HG02678 (cell line): ENCODE measurements at regions not wholly inside any gene's neighbourhood (a gene's known extent, or its start where the extent isn't known, plus 50 kb on each side); places are given as distances from the start of the nearest gene placed in this dataset.

Source experiments
- ATAC-seq: cut with Tn5 transposase; IDR thresholded peaks from one replicate; pipeline ENCODE4 v1.9.1; 2021; ENCODE audit warnings: mild to moderate bottlenecking, moderate library complexity; ENCODE audit not compliant: unreplicated experiment

- ATAC-seq, result no peak
Measured at GRCh38 chr2:6443061-6443823, 422.5 kb downstream of the CMPK2 start.

DNA sequence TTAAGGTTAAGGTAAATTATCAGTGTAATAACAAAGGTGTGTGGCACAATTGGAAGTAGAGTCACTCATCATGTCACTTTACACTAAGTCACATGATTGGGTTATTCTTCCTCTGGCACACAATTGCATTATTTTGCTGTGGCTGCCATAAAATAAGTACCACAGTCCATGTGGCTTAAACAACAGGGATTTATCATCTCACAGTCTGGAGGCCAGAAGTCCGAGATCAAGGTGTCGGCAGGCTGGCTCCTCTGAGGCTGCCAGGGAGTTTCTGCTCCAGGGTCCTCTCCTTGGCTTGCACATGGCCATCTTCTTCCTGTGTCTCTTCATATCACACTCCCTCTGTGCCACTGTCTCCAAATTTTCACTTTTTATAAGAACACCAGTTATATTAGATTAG is 421.2 kb downstream of the CMPK2 start:
- ATAC-seq, result no peak

- ATAC-seq, result no peak
Measured at GRCh38 chr2:6445156-6445555, 420.6 kb downstream of the CMPK2 start.

DNA sequence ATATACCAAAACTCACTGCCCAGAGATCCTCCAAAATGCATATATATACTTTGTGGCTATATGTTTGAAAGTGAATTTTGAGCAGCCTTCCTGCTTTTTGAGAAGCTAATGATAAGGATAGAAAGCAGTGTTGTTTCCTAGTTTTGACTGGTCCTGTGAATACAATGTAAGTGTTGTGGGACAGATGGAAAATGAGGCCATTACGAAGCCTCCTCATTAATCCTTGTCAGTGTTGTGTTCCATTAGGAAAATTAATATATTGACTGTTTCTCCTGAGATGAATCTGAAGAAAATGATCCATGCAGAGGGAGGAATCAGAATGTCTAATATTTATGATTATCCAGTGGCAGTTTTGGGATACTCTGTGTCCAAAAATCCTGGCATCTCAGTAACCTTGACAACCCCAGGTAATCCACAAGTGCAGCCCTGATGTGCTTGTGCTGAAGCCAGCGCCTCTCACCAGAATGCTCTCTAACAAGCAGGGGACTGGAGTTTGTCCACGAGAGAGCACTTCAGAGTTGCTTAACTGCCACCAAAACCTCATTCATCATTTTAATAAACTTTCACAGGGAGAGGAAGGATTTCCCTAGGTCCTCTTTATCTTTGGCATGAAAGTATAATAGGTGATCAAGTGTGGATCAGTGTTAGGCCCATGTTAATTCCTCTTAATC is 418.6 kb downstream of the CMPK2 start:
- ATAC-seq, result no peak

DNA sequence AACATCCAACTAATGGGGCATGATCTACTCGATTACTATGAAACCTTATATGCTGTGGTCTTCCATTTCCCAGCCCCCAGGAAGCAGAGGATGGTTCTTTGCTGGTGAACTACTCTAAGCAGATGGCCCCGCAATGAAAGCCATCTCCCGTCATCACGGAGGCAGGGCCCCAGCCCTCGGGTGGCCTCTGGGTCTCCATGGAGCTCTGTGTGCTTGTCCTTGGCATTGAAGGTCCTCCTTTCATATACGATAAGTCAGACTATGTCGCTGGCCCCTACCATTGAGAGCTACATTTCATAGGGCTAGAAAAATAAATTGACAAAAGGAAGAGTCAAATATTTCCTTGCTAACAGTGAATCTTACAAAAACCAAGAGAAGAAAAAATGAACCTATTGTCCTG is 416.8 kb downstream of the CMPK2 start:
- no peak for ATAC-seq

DNA sequence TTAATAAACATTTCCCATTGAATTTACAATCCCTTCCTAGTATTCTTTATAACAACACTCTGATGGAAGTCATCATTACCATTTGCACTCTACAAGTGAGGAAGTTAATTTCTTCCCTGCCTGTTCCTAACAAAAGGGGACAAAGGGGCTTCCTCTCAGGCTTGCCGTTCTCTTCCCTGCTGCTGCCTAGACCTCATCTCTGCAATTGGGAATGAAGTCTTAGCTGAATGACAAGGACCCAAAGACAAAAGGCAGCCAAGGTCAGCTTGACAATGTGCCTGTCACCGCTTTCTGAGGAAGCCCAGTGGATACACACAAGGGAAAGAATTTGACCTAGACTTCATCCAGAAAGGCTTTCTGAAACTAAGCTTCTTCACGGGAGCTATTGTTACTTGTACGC is 416.4 kb downstream of the CMPK2 start:
- no peak for ATAC-seq

- no peak for ATAC-seq
Measured at GRCh38 chr2:6452702-6453481, 412.8 kb downstream of the CMPK2 start.

DNA sequence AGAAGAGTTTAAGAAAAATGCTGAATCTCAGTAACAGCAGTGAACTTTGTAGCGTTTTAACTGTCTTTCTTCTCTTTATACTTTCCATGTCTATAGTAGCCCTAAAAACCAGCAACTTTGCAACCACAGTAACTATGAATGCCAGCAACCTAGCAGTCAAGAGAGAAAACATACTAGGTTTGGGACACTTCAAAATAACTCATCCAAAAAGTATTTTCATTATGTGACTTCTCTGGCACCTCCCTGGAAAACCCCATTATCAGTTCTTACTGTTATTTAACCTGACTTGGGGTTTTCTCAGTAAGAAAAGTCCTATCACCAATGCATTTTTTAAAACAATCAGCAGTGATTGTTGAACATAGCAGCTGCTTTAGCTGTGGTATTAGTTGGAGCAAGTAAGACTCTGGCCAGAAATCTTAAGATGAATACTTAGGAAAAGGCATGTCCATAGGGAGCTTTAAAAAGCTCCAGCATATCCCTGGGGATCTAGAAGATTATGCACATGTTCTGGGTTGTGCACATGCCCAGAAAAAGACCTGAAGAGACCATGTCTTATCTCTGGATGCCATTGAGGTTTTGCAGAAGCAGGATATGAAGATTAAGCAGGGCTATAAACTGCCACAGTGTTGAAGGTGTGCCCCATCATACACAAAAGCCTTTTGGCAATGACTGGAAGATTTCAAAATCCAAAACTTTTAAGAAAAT is 411.3 kb downstream of the CMPK2 start:
- no peak for ATAC-seq

GRCh38 chr2:6459138-6459537 is 406.6 kb downstream of the CMPK2 start:
- no peak for ATAC-seq

GRCh38 chr2:6470518-6470917 is 395.2 kb downstream of the CMPK2 start:
- ATAC-seq, result no peak

GRCh38 chr2:6471419-6471818 is 394.3 kb downstream of the CMPK2 start:
- ATAC-seq, result no peak

DNA sequence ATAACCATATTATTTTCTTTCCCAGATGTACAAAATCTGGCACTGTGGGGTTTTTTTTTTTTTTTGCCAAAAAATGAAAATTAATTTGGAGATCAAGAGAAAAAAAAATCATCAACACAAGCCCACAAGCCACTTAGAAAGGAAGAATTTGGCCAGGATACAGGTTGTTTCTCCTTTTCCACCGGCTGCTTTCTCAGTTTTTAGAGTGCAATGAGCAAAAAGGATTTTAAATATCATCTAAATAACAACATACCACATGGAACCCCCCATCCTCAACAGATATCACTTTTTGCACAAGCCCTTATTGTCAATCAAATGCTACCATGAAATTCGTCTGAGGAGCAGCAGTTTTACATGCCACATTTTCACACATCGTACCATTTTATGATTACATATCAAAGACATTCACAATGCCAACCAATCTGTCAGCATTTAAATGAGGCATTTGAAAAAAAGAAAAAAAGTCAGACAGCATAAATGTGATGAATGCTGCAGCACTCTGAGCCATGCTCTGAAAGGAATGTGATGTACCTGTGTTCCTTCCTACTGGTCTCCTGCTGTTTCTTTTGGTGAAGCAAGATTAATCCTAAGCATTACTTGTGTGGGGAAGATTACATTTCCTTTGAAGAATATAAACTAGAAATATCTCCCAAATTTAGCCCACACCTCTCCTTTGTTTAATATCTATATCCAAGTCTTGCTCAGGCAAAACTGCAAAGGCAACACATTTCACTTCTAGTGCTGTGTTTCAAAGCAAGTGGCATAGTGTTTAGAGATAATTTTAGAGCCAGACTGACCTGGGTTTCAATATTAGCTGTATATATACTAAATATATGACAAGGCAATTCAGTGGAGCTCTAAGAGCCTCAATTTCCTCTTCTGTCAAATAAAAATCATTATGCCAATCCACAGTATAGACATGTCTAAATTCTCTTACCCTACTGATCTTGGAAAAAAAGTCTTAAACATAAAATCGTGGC is 391.3 kb downstream of the CMPK2 start:
- no peak for ATAC-seq

GRCh38 chr2:6475155-6475940 is 390.4 kb downstream of the CMPK2 start:
- no peak for ATAC-seq

GRCh38 chr2:6480514-6480913 is 385.2 kb downstream of the CMPK2 start:
- no peak for ATAC-seq

DNA sequence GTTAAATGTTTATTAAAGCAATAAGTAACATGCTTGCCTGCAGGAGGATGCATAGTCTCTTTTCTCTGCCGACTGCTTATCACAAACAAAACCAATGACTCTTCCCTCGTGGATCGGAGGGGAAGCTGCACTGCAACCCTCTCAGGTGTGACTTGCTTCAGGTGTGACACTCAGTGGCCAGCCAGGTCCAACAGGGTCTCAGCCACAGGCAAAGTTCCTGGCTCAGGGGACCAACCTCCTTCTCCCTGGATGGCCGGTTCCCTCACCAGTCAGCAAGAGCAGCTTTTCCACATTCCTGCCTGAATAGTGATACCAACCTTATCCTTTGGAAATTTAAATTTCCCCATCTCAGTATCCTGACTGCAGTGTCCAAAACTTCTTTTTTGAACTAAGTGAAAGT is 383.5 kb downstream of the CMPK2 start:
- no peak for ATAC-seq

- ATAC-seq, result no peak
Measured at GRCh38 chr2:6487765-6488164, 377.9 kb downstream of the CMPK2 start.

DNA sequence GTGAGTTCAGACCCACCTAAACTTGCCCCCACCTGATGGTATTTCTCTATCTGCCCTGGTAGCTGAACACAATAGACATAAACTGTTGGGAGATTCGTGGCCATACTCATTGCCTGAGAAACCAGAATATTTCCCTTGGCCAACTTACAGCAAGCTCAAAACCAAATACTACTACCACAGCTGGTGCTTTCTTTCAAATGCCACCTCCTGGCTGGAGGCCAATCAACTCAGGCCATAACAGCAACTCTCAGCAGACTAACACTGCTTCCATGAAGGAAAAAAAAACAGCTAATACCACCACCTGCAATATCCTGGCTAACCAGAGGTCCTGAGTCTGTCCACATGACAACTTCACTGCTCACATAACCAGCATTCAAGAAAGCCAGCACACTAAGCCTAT is 373.1 kb downstream of the CMPK2 start:
- ATAC-seq, result no peak

- ATAC-seq, result no peak
Measured at GRCh38 chr2:6493266-6493665, 372.4 kb downstream of the CMPK2 start.

DNA sequence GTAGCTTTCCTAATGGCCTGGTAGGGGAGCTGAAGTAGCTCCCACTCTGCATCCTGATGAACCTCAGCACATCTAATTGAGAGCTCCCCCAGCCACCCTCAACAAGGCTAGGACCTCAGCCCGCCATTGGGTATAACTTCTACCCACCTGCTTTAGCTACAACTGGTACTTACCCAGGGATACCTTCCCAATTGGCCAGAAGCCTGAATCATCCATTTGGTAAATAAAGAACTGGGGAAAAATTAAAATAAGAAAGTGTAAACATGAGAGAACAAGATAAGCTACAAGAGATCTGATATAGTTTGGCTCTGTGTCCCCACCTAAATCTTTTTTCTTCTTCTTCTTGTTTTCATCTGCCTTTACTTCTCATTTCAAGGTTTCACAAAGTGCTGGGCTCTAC is 372.0 kb downstream of the CMPK2 start:
- no peak for ATAC-seq
